ENCODE measurements at regions not wholly inside any gene's neighbourhood (a gene's known extent, or its start where the extent isn't known, plus 50 kb on each side); places are given as distances from the start of the nearest gene placed in this dataset.
"Not testable (repeated sequence)": the region's sequence is repeated elsewhere in the genome, so short reads cannot be mapped to it uniquely, and the experiment has no call there.

GRCh38 chr11:23865341-23865975, 631.4 kb upstream of the LUZP2 start:
- TF ChIP-seq POLR2A (IDR thresholded peaks at IDR 0.05): no peak
- no peak for TF ChIP-seq CTCF (IDR thresholded peaks at IDR 0.05)
- intact Hi-C loops (cut with DNase I): no loop called here
- H3K27ac ChIP-seq: no peak overlapping the region
- no peaks in the 10 kb centered on the region for H3K36me3 ChIP-seq
- H3K4me1 ChIP-seq: no peaks in the 10 kb centered on the region
- H3K9me3 ChIP-seq: no peaks in the 10 kb centered on the region
- WGBS, 2 donors: 50 to 57% methylated on average over 4 of the region's 4 CpGs
- H3K27me3 ChIP-seq: no peaks in the 10 kb centered on the region
- no peak overlapping the region for H3K4me3 ChIP-seq
- no peak for DNase-seq

- DNase-seq: no peak
- H3K4me1 ChIP-seq: no peaks in the 10 kb centered on the region
- H3K27me3 ChIP-seq: no peaks in the 10 kb centered on the region
- H3K4me3 ChIP-seq: no peak overlapping the region
- no peaks in the 10 kb centered on the region for H3K9me3 ChIP-seq
- 10 to 50% methylated on average over 1 of the region's 1 CpG for WGBS, 2 donors
- H3K36me3 ChIP-seq: no peaks in the 10 kb centered on the region
- TF ChIP-seq POLR2A (IDR thresholded peaks at IDR 0.05): no peak
- TF ChIP-seq CTCF (IDR thresholded peaks at IDR 0.05): no peak
- intact Hi-C loops (cut with DNase I): no loop called here
- H3K27ac ChIP-seq: no peak overlapping the region
Observed at GRCh38 chr11:23866641-23867040, 630.2 kb upstream of the LUZP2 start.

- intact Hi-C loops (cut with DNase I): no loop called here
- DNase-seq: no peak
Observed at GRCh38 chr11:23869671-23870070, 627.2 kb upstream of the LUZP2 start.

GRCh38 chr11:23873406-23873805, 623.4 kb upstream of the LUZP2 start:
- intact Hi-C loops (cut with DNase I): no loop called here
- Histone ChIP-seq H3K4me1 (no peaks in the 10 kb centered on the region), H3K27ac (no peak overlapping the region), H3K27me3 (no peaks in the 10 kb centered on the region), H3K9me3 (peaks cover 0 to 2% (median 0%) of the 10 kb centered on the region in 3 donors), H3K4me3 (no peak overlapping the region), H3K36me3 (no peaks in the 10 kb centered on the region)
- TF ChIP-seq CTCF (IDR thresholded peaks at IDR 0.05) (no peak), POLR2A (IDR thresholded peaks at IDR 0.05) (no peak)
- DNase-seq: no peak
- WGBS, 2 donors: 36 to 39% methylated on average over 2 of the region's 2 CpGs

More at GRCh38 chr11:23869671-23870070, 627.2 kb upstream of the LUZP2 start:
- Histone ChIP-seq H3K9me3 (no peaks in the 10 kb centered on the region), H3K4me1 (no peaks in the 10 kb centered on the region), H3K27ac (no peak overlapping the region), H3K4me3 (no peak overlapping the region), H3K27me3 (no peaks in the 10 kb centered on the region), H3K36me3 (no peaks in the 10 kb centered on the region)
- WGBS, 2 donors: 65 to 69% methylated on average over 2 of the region's 2 CpGs
- TF ChIP-seq CTCF (IDR thresholded peaks at IDR 0.05): no peak
- TF ChIP-seq POLR2A (IDR thresholded peaks at IDR 0.05): no peak

GRCh38 chr11:23875176-23875850, 621.5 kb upstream of the LUZP2 start:
- intact Hi-C loops (cut with DNase I): no loop called here
- WGBS, 2 donors: 45 to 52% methylated on average over 4 of the region's 4 CpGs
- Histone ChIP-seq H3K36me3 (no peaks in the 10 kb centered on the region), H3K4me1 (no peaks in the 10 kb centered on the region), H3K4me3 (no peak overlapping the region), H3K27ac (no peak overlapping the region), H3K9me3 (peaks cover 0 to 2% (median 0%) of the 10 kb centered on the region in 3 donors), H3K27me3 (no peaks in the 10 kb centered on the region)
- DNase-seq: no peak
- no peak for TF ChIP-seq POLR2A (IDR thresholded peaks at IDR 0.05)
- TF ChIP-seq CTCF (IDR thresholded peaks at IDR 0.05): no peak

GRCh38 chr11:23883426-23884048, 613.3 kb upstream of the LUZP2 start:
- H3K4me1 ChIP-seq; H3K4me3 ChIP-seq; H3K36me3 ChIP-seq; intact Hi-C loops (cut with DNase I); H3K27ac ChIP-seq; H3K9me3 ChIP-seq; H3K27me3 ChIP-seq; DNase-seq: not testable (repeated sequence)
- 79 to 96% methylated on average over 8 to 12 of the region's 26 CpGs for WGBS, 2 donors

Measured in esophagus squamous epithelium (tissue), 5 donors.